ENCODE measurements at regions not wholly inside any gene's neighbourhood (a gene's known extent, or its start where the extent isn't known, plus 50 kb on each side); places are given as distances from the start of the nearest gene placed in this dataset.
"Not testable (repeated sequence)": the region's sequence is repeated elsewhere in the genome, so short reads cannot be mapped to it uniquely, and the experiment has no call there.

- CTCF ChIA-PET, result no interaction called here
- no TSS peak for BruUV-seq (replicated peaks)
- Mint-ChIP-seq H3K27me3 (ENCODE audit: insufficient read depth, unreplicated experiment) (no peaks in the 10 kb centered on the region), H3K4me3 (ENCODE audit: unreplicated experiment) (no peak overlapping the region), H3K4me1 (ENCODE audit: insufficient read depth, unreplicated experiment) (no peaks in the 10 kb centered on the region), H3K36me3 (ENCODE audit: insufficient read depth, unreplicated experiment) (no peaks in the 10 kb centered on the region), H3K9me3 (ENCODE audit: unreplicated experiment) (no peaks in the 10 kb centered on the region), H3K27ac (ENCODE audit: low read depth, unreplicated experiment) (no peak overlapping the region)
- no peak for DNase-seq (ENCODE audit: unreplicated experiment)
- intact Hi-C loops (cut with micrococcal nuclease), result no loop called here
- POLR2A ChIA-PET, result no interaction called here
- TF ChIP-seq CTCF (IDR thresholded peaks at IDR 0.05; ENCODE audit: unreplicated experiment), result no peak
These were observed 130.8 kb downstream of the B3GNT2 start for GRCh38 chr2:62326735-62327134.

- no peaks in the 10 kb centered on the region for H3K9me3 Mint-ChIP-seq (ENCODE audit: unreplicated experiment)
- H3K4me3 Mint-ChIP-seq (ENCODE audit: unreplicated experiment), result no peak overlapping the region
- intact Hi-C loops (cut with micrococcal nuclease), result no loop called here
- TF ChIP-seq CTCF (IDR thresholded peaks at IDR 0.05; ENCODE audit: unreplicated experiment), result no peak
- H3K27me3 Mint-ChIP-seq (ENCODE audit: insufficient read depth, unreplicated experiment), result no peaks in the 10 kb centered on the region
- no peaks in the 10 kb centered on the region for H3K36me3 Mint-ChIP-seq (ENCODE audit: insufficient read depth, unreplicated experiment)
- no peaks in the 10 kb centered on the region for H3K4me1 Mint-ChIP-seq (ENCODE audit: insufficient read depth, unreplicated experiment)
- POLR2A ChIA-PET, result no interaction called here
- DNase-seq (ENCODE audit: unreplicated experiment), result no peak
- no TSS peak for BruUV-seq (replicated peaks)
- CTCF ChIA-PET, result no interaction called here
- H3K27ac Mint-ChIP-seq (ENCODE audit: low read depth, unreplicated experiment), result no peak overlapping the region
These were observed 129.5 kb downstream of the B3GNT2 start for GRCh38 chr2:62325398-62325797.

- Mint-ChIP-seq H3K36me3 (ENCODE audit: insufficient read depth, unreplicated experiment) (no peaks in the 10 kb centered on the region), H3K4me1 (ENCODE audit: insufficient read depth, unreplicated experiment) (no peaks in the 10 kb centered on the region), H3K27ac (ENCODE audit: low read depth, unreplicated experiment) (no peak overlapping the region), H3K27me3 (ENCODE audit: insufficient read depth, unreplicated experiment) (no peaks in the 10 kb centered on the region), H3K9me3 (ENCODE audit: unreplicated experiment) (no peaks in the 10 kb centered on the region), H3K4me3 (ENCODE audit: unreplicated experiment) (no peak overlapping the region)
- CTCF ChIA-PET, result interaction anchor here (0.6 kb wide), 1 partner anchor 22 kb away, joined by 3 read pairs; no protein-coding TSS in a partner anchor
- DNase-seq (ENCODE audit: unreplicated experiment), result no peak
- BruUV-seq (replicated peaks), result no TSS peak
- intact Hi-C loops (cut with micrococcal nuclease), result no loop called here
- POLR2A ChIA-PET, result interaction anchor here (0.6 kb wide), 1 partner anchor 51 kb away, joined by 6 read pairs; no protein-coding TSS in a partner anchor
- TF ChIP-seq CTCF (IDR thresholded peaks at IDR 0.05; ENCODE audit: unreplicated experiment), result no peak
These were observed 125.7 kb downstream of the B3GNT2 start for GRCh38 chr2:62321380-62322289.

GRCh38 chr2:62320657-62321357 lies 124.9 kb downstream of the B3GNT2 start:
- ChIA-PET POLR2A (no interaction called here), CTCF (interaction anchor here (0.6 to 0.7 kb wide), 2 partner anchors 28 to 61 kb away, joined by 3 read pairs; no protein-coding TSS in a partner anchor)
- no peaks in the 10 kb centered on the region for H3K36me3 Mint-ChIP-seq (ENCODE audit: insufficient read depth, unreplicated experiment)
- intact Hi-C loops (cut with micrococcal nuclease), result no loop called here
- H3K4me3 Mint-ChIP-seq (ENCODE audit: unreplicated experiment), result no peak overlapping the region
- no peak for TF ChIP-seq CTCF (IDR thresholded peaks at IDR 0.05; ENCODE audit: unreplicated experiment)
- H3K27me3 Mint-ChIP-seq (ENCODE audit: insufficient read depth, unreplicated experiment), result no peaks in the 10 kb centered on the region
- H3K27ac Mint-ChIP-seq (ENCODE audit: low read depth, unreplicated experiment), result no peak overlapping the region
- no TSS peak for BruUV-seq (replicated peaks)
- H3K9me3 Mint-ChIP-seq (ENCODE audit: unreplicated experiment), result no peaks in the 10 kb centered on the region
- no peak for DNase-seq (ENCODE audit: unreplicated experiment)
- no peaks in the 10 kb centered on the region for H3K4me1 Mint-ChIP-seq (ENCODE audit: insufficient read depth, unreplicated experiment)

- H3K4me3 Mint-ChIP-seq (ENCODE audit: unreplicated experiment); DNase-seq (ENCODE audit: unreplicated experiment); H3K36me3 Mint-ChIP-seq (ENCODE audit: insufficient read depth, unreplicated experiment); H3K27ac Mint-ChIP-seq (ENCODE audit: low read depth, unreplicated experiment); BruUV-seq (replicated peaks); H3K9me3 Mint-ChIP-seq (ENCODE audit: unreplicated experiment); intact Hi-C loops (cut with micrococcal nuclease); H3K27me3 Mint-ChIP-seq (ENCODE audit: insufficient read depth, unreplicated experiment); H3K4me1 Mint-ChIP-seq (ENCODE audit: insufficient read depth, unreplicated experiment); POLR2A ChIA-PET: not testable (repeated sequence)
- CTCF ChIA-PET, result interaction anchor here (0.6 to 0.7 kb wide), 3 partner anchors 28 to 400 kb away, joined by 3 to 5 read pairs (median 3); no protein-coding TSS in a partner anchor
These were observed 124.2 kb downstream of the B3GNT2 start for GRCh38 chr2:62320137-62320536.

Data from MCF 10A (cell line).